ENCODE measurements at regions not wholly inside any gene's neighbourhood (a gene's known extent, or its start where the extent isn't known, plus 50 kb on each side); places are given as distances from the start of the nearest gene placed in this dataset.

DNA sequence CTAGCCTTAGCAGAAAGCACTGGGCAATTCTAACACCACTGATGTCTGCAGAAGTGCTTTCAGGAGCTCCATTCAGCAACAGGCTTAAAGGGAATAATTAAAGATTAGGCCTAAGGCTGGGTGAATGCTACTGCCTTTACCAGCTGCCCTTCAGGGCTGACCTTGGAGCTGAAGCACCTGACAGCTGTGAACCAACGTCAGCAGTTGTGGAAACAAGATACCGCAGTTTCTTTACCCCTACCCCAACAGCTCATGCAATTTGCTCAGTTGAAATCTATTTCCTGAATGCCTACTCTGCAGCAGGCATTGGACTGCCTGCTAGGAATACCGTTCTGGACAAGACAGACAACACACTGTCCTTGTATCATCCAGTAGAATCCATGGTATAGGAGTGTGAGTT lies 51.5 kb upstream of the ADTRP start:
- H3K9me3 ChIP-seq (ENCODE audit: low read depth, low read length): no peaks in the 10 kb centered on the region
- H3K27ac ChIP-seq (ENCODE audit: low read depth, low read length): no peak overlapping the region
- H2AFZ ChIP-seq (ENCODE audit: low read length): no peak overlapping the region
- TF ChIP-seq, protein P1, sequence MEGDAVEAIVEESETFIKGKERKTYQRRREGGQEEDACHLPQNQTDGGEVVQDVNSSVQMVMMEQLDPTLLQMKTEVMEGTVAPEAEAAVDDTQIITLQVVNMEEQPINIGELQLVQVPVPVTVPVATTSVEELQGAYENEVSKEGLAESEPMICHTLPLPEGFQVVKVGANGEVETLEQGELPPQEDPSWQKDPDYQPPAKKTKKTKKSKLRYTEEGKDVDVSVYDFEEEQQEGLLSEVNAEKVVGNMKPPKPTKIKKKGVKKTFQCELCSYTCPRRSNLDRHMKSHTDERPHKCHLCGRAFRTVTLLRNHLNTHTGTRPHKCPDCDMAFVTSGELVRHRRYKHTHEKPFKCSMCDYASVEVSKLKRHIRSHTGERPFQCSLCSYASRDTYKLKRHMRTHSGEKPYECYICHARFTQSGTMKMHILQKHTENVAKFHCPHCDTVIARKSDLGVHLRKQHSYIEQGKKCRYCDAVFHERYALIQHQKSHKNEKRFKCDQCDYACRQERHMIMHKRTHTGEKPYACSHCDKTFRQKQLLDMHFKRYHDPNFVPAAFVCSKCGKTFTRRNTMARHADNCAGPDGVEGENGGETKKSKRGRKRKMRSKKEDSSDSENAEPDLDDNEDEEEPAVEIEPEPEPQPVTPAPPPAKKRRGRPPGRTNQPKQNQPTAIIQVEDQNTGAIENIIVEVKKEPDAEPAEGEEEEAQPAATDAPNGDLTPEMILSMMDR (IDR thresholded peaks at IDR 0.05; ENCODE audit: extremely low read depth, low read depth, low read length): no peak
- H3K4me1 ChIP-seq (ENCODE audit: insufficient read depth, low read length): no peaks in the 10 kb centered on the region
- no peak overlapping the region for H3K4me2 ChIP-seq (ENCODE audit: insufficient read depth, low read length)
- H3K36me3 ChIP-seq (ENCODE audit: insufficient read depth, low read length): no peaks in the 10 kb centered on the region
- H4K20me1 ChIP-seq (ENCODE audit: insufficient read depth, low read length): no peaks in the 10 kb centered on the region
- no peaks in the 10 kb centered on the region for H3K79me2 ChIP-seq (ENCODE audit: insufficient read depth, low read length)
- DNase-seq (ENCODE audit: insufficient read length, low spot score, missing footprints): no peak
- no peak overlapping the region for H3K4me3 ChIP-seq (ENCODE audit: insufficient read depth, low read length)
- peaks cover 4% of the 10 kb centered on the region for H3K27me3 ChIP-seq (ENCODE audit: insufficient read depth, low read length)

DNA sequence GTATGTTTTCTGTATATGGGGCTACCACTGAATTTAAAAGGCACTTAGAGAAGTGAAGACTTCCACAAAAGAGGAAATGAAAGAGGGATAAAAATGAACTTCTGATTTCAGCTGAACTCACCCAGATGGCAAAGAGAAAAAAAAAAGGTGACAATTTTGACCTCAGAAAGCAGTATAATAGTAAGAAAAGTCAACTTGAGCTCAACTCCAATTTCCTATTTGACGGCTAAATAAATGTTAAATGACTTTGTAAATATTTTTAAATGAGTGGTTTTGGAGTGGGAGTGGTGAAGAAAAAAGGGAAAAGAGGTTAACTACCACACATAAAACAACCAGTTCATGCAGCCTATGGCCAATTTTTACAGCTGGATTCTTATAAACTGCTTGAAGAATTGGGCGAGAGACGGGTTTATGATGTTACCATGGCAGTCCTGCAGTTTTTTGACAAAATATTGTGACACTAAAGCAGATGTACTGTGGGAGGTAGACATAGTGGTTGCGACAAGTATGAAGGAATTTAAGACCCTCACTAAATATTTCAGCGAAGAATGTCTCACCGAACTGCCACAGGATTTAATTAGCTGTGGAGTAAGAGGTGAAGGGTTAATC lies 49.8 kb upstream of the ADTRP start:
- Histone ChIP-seq H2AFZ (ENCODE audit: low read length) (no peak overlapping the region), H3K36me3 (ENCODE audit: insufficient read depth, low read length) (no peaks in the 10 kb centered on the region), H3K4me2 (ENCODE audit: insufficient read depth, low read length) (no peak overlapping the region), H3K4me3 (ENCODE audit: insufficient read depth, low read length) (no peak overlapping the region), H3K79me2 (ENCODE audit: insufficient read depth, low read length) (no peaks in the 10 kb centered on the region), H3K9me3 (ENCODE audit: low read depth, low read length) (no peaks in the 10 kb centered on the region), H3K27ac (ENCODE audit: low read depth, low read length) (no peak overlapping the region), H3K4me1 (ENCODE audit: insufficient read depth, low read length) (no peaks in the 10 kb centered on the region), H4K20me1 (ENCODE audit: insufficient read depth, low read length) (no peaks in the 10 kb centered on the region), H3K27me3 (ENCODE audit: insufficient read depth, low read length) (peaks cover 4% of the 10 kb centered on the region)
- no peak for DNase-seq (ENCODE audit: insufficient read length, low spot score, missing footprints)
- TF ChIP-seq, protein P1 (IDR thresholded peaks at IDR 0.05; ENCODE audit: extremely low read depth, low read depth, low read length): no peak
